Mesenchymal stem cell (in vitro differentiated cells and primary cell): ENCODE measurements at regions not wholly inside any gene's neighbourhood (a gene's known extent, or its start where the extent isn't known, plus 50 kb on each side); places are given as distances from the start of the nearest gene placed in this dataset.
"Not testable (repeated sequence)": the region's sequence is repeated elsewhere in the genome, so short reads cannot be mapped to it uniquely, and the experiment has no call there.

ENCODE experiments used
- DNase-seq: peaks from one replicate; pipeline ENCODE4 v3.0.0-alpha.2; 2013
- H2AFZ ChIP-seq: one replicate; pipeline ENCODE4 v1.6.1; 2013; ENCODE audit warnings: low read depth, mild to moderate bottlenecking, control low read depth, inconsistent platforms, low read length, moderate library complexity
- H2AK5ac ChIP-seq: 2 replicates; pipeline ENCODE4 v1.6.1; 2013; ENCODE audit warnings: low read length, moderate library complexity, mild to moderate bottlenecking, inconsistent platforms; ENCODE audit not compliant: severe bottlenecking
- H2BK120ac ChIP-seq: one replicate; pipeline ENCODE4 v1.6.1; 2013; ENCODE audit warnings: low read depth, mild to moderate bottlenecking, inconsistent platforms, low read length, moderate library complexity
- H2BK12ac ChIP-seq, 2 experiments: one replicate each; pipeline ENCODE4 v1.6.1; 2013; ENCODE audit warnings: inconsistent platforms in 2 of 2, low read length in 2 of 2, mild to moderate bottlenecking in 2 of 2, moderate library complexity in 2 of 2, control low read depth in 1 of 2
- H2BK15ac ChIP-seq: one replicate; pipeline ENCODE4 v1.6.1; 2013; ENCODE audit warnings: mild to moderate bottlenecking, low read depth, inconsistent platforms; ENCODE audit not compliant: poor library complexity, severe bottlenecking
- H2BK5ac ChIP-seq: 2 replicates; pipeline ENCODE4 v1.6.1; 2013; ENCODE audit warnings: low read depth, mild to moderate bottlenecking, low read length, control low read depth, inconsistent platforms; ENCODE audit not compliant: poor library complexity, severe bottlenecking
- H3K14ac ChIP-seq, 2 experiments: one replicate each; pipeline ENCODE4 v1.6.1; 2013; ENCODE audit warnings: inconsistent platforms in 2 of 2, low read length in 2 of 2, control low read depth in 1 of 2, mild to moderate bottlenecking in 1 of 2, moderate library complexity in 1 of 2
- H3K18ac ChIP-seq, 2 experiments: one replicate each; pipeline ENCODE4 v1.6.1; 2013; ENCODE audit warnings: inconsistent platforms in 2 of 2, low read length in 2 of 2, control low read depth in 1 of 2, low read depth in 1 of 2, mild to moderate bottlenecking in 1 of 2
- H3K23ac ChIP-seq, 2 experiments: one replicate each; pipeline ENCODE4 v1.6.1; 2013; ENCODE audit warnings: inconsistent platforms in 2 of 2, low read length in 2 of 2, mild to moderate bottlenecking in 2 of 2, moderate library complexity in 2 of 2, control low read depth in 1 of 2
- H3K27ac ChIP-seq: 2 replicates; pipeline ENCODE4 v1.5.1; 2013; ENCODE audit warnings: mild to moderate bottlenecking, moderate library complexity, low read length, control low read depth, inconsistent platforms; ENCODE audit not compliant: poor library complexity, severe bottlenecking
- H3K27me3 ChIP-seq, 2 experiments: 2 replicates each; pipeline versions ENCODE4 v1.6.1 to v1.7.0; 2013; ENCODE audit warnings: low read length in 2 of 2, mild to moderate bottlenecking in 2 of 2, moderate library complexity in 2 of 2, control low read depth in 1 of 2, inconsistent platforms in 1 of 2; ENCODE audit not compliant: control insufficient read depth in 1 of 2, insufficient read depth in 1 of 2
- H3K36me3 ChIP-seq, 2 experiments: 2 replicates each; pipeline versions ENCODE4 v1.6.1 to v1.7.0; 2013; ENCODE audit warnings: low read length in 2 of 2, control low read depth in 1 of 2, inconsistent platforms in 1 of 2, low read depth in 1 of 2, mild to moderate bottlenecking in 1 of 2; ENCODE audit not compliant: insufficient read depth in 2 of 2, control insufficient read depth in 1 of 2
- H3K4ac ChIP-seq, 2 experiments: one replicate each; pipeline ENCODE4 v1.6.1; 2013; ENCODE audit warnings: inconsistent platforms in 2 of 2, low read length in 2 of 2, mild to moderate bottlenecking in 2 of 2, moderate library complexity in 2 of 2, control low read depth in 1 of 2, low read depth in 1 of 2
- H3K4me1 ChIP-seq: 2 replicates; pipeline ENCODE4 v1.6.1; 2013; ENCODE audit warnings: low read depth, low read length, control low read depth; ENCODE audit not compliant: control insufficient read depth, insufficient read depth
- H3K4me2 ChIP-seq: 2 replicates; pipeline ENCODE4 v1.6.1; 2013; ENCODE audit warnings: low read length, mild to moderate bottlenecking, inconsistent platforms; ENCODE audit not compliant: poor library complexity, severe bottlenecking
- H3K4me3 ChIP-seq, 2 experiments: 2 replicates each; pipeline versions ENCODE4 v1.5.1 to v1.7.0; 2013; ENCODE audit warnings: low read length in 2 of 2, mild to moderate bottlenecking in 2 of 2, control low read depth in 1 of 2, low read depth in 1 of 2; ENCODE audit not compliant: insufficient read depth in 1 of 2
- H3K79me1 ChIP-seq: replicated peaks from 2 replicates; pipeline ENCODE4 v1.6.1; 2013; ENCODE audit warnings: mild to moderate bottlenecking, control low read depth, low read length, inconsistent platforms; ENCODE audit not compliant: poor library complexity, severe bottlenecking
- H3K9ac ChIP-seq: 2 replicates; pipeline ENCODE4 v1.7.0; 2013; ENCODE audit warnings: mild to moderate bottlenecking, low read length, moderate library complexity
- H3K9me3 ChIP-seq: 2 replicates; pipeline ENCODE4 v1.7.0; 2013; ENCODE audit warnings: mild to moderate bottlenecking, low read length; ENCODE audit not compliant: control insufficient read depth
- H4K8ac ChIP-seq: one replicate; pipeline ENCODE4 v1.6.1; 2013; ENCODE audit warnings: inconsistent platforms, mild to moderate bottlenecking, low read length, moderate library complexity
- H4K91ac ChIP-seq: one replicate; pipeline ENCODE4 v1.6.1; 2013; ENCODE audit warnings: mild to moderate bottlenecking, low read length, inconsistent platforms
- WGBS: methylation state at CpG from one replicate; pipeline ENCODE4 v1.1.7; 2013; ENCODE audit warnings: mixed read lengths; 5-methylcytosine and 5-hydroxymethylcytosine counted together

GRCh38 chr1:82367456-82367855 lies 566.7 kb downstream of the ADGRL2 start:
- Histone ChIP-seq H3K4me1 (no peaks in the 10 kb centered on the region), H2BK5ac (no peak overlapping the region), H2BK15ac (no peak overlapping the region), H3K36me3 (no peaks in the 10 kb centered on the region), H3K4me2 (no peak overlapping the region), H2AK5ac (no peak overlapping the region), H2BK120ac (no peak overlapping the region), H3K14ac (no peak overlapping the region), H3K9me3 (no peaks in the 10 kb centered on the region), H2AFZ (no peak overlapping the region), H3K9ac (no peak overlapping the region), H3K27ac (no peak overlapping the region), H2BK12ac (no peak overlapping the region), H3K23ac (no peak overlapping the region), H4K8ac (no peak overlapping the region), H3K4me3 (no peak overlapping the region), H4K91ac (no peak overlapping the region), H3K27me3 (no peaks in the 10 kb centered on the region), H3K4ac (no peak overlapping the region), H3K18ac (no peak overlapping the region), H3K79me1 (no peaks in the 10 kb centered on the region)
- no peak for DNase-seq
- 96% methylated on average over 2 of the region's 2 CpGs for WGBS

- Histone ChIP-seq H2BK15ac (no peak overlapping the region), H2AK5ac (no peak overlapping the region)
These were observed 566.0 kb downstream of the ADGRL2 start for GRCh38 chr1:82366689-82367088.

GRCh38 chr1:82359541-82359940 lies 558.8 kb downstream of the ADGRL2 start:
- H2BK15ac ChIP-seq, H3K9ac ChIP-seq, H4K8ac ChIP-seq, H3K23ac ChIP-seq, H3K18ac ChIP-seq, H2AK5ac ChIP-seq, H3K14ac ChIP-seq, H2AFZ ChIP-seq, DNase-seq, H4K91ac ChIP-seq, H2BK12ac ChIP-seq, H3K27ac ChIP-seq, H3K4me2 ChIP-seq, H3K79me1 ChIP-seq, H2BK120ac ChIP-seq, H2BK5ac ChIP-seq, H3K27me3 ChIP-seq, H3K4me3 ChIP-seq, H3K4ac ChIP-seq, H3K9me3 ChIP-seq, H3K4me1 ChIP-seq, H3K36me3 ChIP-seq: not testable (repeated sequence)
- 96% methylated on average over 5 of the region's 5 CpGs for WGBS

More at GRCh38 chr1:82366689-82367088, 566.0 kb downstream of the ADGRL2 start:
- Histone ChIP-seq H3K27me3 (no peaks in the 10 kb centered on the region), H3K4me3 (no peak overlapping the region), H4K91ac (no peak overlapping the region), H2AFZ (no peak overlapping the region), H3K9me3 (no peaks in the 10 kb centered on the region), H3K4me2 (no peak overlapping the region), H3K18ac (no peak overlapping the region), H3K79me1 (no peaks in the 10 kb centered on the region), H3K27ac (no peak overlapping the region), H2BK12ac (no peak overlapping the region), H3K36me3 (no peaks in the 10 kb centered on the region), H3K4me1 (no peaks in the 10 kb centered on the region), H3K9ac (no peak overlapping the region), H4K8ac (no peak overlapping the region), H3K4ac (no peak overlapping the region), H2BK120ac (no peak overlapping the region), H2BK5ac (no peak overlapping the region), H3K14ac (no peak overlapping the region), H3K23ac (no peak overlapping the region)
- DNase-seq = no peak
- 92% methylated on average over 2 of the region's 2 CpGs for WGBS

- H3K4me3 ChIP-seq, H3K27me3 ChIP-seq, H2BK120ac ChIP-seq, H3K9me3 ChIP-seq, H3K18ac ChIP-seq, H3K4me1 ChIP-seq, H3K9ac ChIP-seq, H3K23ac ChIP-seq, DNase-seq, H3K4ac ChIP-seq, H4K8ac ChIP-seq, H2AK5ac ChIP-seq, H3K79me1 ChIP-seq, H3K36me3 ChIP-seq, H2BK15ac ChIP-seq, H3K4me2 ChIP-seq, H4K91ac ChIP-seq, H2AFZ ChIP-seq, H3K27ac ChIP-seq, H2BK12ac ChIP-seq, H2BK5ac ChIP-seq: not testable (repeated sequence)
- WGBS = 46% methylated on average over 4 of the region's 4 CpGs
- H3K14ac ChIP-seq = peak overlapping the region in 1 of 2 experiments; percentile 8
These were observed 558.0 kb downstream of the ADGRL2 start for GRCh38 chr1:82358706-82359105.
